Activated CD4-positive, alpha-beta T cell treated with anti-CD3 and anti-CD28 coated beads for 48 hours (primary cell): ENCODE measurements at regions not wholly inside any gene's neighbourhood (a gene's known extent, or its start where the extent isn't known, plus 50 kb on each side); places are given as distances from the start of the nearest gene placed in this dataset.
"Not testable (repeated sequence)": the region's sequence is repeated elsewhere in the genome, so short reads cannot be mapped to it uniquely, and the experiment has no call there.

Experiments
- DNase-seq: peaks from one replicate; pipeline ENCODE4 v3.0.0-alpha.2; 2020

DNA sequence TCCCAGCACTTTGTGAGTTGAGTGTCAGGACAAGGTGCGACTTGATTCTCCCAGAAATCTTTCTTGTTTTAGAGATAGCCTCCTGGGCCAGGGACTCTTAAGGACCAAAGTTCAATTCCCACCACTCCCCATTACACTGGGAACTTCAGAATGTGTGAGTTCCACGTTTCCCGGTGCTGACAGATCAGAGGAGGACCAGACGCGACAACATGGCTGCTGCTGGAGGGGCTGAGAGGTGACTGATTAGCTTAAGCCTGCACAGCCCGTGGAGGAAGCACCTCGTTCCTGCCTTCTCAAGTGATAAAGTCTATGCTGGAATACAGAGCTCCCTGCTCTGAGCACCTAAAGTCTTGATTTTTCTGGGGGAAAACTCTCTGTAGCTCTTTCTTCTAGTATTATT is 175.2 kb upstream of the FERMT1 start:
- no peak for DNase-seq

DNA sequence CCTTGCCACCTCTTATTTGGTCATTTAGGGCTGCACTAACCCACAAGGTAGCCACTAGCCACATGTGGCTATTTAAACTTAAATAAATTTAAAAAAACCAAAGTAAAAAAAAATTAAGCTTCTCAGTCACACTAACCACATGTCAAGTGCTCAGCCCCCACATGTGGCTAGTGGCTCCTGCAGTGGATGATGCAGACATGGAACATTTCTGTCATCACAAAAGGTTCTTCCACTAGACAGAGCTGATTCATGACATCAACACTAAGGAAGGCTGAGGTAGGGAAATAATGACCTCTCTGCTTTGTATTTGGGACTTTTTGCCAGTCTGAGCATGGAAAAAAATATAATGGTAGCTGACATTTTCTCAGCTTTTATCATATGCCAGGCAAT is 173.0 kb upstream of the FERMT1 start:
- no peak for DNase-seq

DNA sequence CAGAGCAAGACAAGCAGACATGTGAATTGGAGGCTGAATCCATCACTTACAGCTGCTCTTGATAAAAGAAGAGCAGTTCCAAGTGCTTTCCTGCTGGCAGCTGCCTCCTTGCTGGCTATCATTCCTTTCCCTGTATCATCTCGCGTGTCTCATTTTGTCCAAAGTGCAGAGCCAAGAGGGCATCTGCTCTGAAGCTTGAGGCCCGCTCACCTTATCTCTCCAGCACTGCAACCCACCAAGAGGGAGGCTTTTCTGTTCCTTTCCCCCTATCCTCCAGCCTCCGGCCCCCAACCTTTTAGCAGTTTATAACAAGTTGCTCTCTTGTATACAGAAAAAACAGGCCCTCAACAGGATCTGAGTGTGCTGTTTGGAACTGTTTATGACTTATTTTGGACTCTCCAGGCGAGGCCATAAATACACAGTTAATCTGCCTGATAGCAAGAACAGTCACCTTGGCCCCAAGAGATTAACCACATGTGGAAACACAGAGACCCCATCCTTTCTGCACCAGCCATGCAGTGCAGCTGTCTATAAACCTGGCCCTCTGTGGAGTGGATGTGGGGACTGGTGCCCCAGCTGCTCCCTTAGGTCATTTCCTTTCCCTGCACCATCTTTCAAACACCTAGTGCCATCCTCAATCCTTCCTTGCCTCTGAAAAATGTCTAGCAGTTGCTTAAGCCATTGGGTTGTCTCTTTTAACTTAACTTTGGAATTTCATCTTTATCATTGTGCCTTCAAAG is 172.5 kb upstream of the FERMT1 start:
- no peak for DNase-seq

DNA sequence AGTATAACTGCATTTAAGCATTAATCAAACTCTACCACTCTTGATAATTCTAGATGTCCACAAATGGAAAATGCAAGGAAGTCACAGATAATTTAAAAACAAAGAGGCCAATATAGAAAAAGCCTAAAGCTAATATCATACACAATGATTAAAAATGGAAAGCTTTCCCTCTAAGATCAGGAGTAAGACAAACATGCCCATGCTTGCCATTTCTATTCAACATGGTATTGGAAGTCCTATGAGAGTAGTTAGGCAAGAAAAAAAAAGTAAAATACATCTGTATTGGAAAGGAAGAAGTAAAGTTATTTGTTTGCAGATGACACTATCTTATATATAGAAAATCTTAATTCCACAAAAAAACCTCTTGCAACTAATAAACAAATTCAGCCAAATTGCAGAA is 164.6 kb upstream of the FERMT1 start:
- no peak for DNase-seq

DNA sequence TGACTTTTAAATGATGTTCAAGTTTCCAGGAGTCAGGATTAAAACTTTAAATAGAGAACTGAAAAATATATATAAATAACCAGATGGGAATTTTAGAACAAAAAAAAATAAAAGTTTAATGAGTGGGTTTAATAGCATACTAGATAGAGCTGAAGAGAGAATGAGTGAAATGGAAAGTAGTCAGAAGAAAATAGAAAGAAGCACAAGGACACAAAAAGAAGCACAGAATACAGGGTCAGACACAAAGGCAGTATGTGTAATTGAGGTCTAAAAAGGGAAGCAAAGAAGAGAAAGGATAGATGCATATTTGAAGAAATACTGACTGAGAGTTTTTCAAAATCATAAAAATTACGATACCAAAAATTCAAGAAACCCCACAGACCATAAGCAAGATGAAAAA is 159.8 kb upstream of the FERMT1 start:
- DNase-seq = no peak

DNA sequence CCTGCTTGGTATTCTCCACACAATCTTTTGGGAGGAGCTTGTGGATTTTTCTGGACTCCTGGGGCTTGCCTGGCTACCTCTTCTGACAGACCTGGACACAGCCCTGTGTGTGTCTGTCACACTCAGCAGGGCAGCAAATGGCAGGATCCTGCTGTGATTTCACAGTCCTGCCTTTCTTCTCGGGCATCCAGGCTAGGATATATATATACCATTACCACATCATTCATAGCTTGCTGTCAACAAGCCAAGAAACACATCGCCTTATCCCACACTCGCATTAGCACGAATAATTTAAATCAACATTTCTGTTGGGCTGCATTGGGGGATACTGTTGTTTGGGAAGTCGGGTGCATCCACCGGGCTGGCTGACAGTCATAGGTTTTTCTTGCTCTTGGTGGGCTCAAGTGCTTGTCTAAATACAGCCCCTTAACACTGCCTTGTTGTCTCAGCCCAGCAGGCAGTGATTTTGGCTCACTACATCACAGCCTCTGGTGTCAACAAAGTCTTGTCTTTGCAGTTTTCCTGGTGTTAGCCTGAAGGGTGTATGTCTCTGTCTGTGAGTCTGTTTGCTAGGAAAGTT is 154.9 kb upstream of the FERMT1 start:
- DNase-seq = no peak

DNA sequence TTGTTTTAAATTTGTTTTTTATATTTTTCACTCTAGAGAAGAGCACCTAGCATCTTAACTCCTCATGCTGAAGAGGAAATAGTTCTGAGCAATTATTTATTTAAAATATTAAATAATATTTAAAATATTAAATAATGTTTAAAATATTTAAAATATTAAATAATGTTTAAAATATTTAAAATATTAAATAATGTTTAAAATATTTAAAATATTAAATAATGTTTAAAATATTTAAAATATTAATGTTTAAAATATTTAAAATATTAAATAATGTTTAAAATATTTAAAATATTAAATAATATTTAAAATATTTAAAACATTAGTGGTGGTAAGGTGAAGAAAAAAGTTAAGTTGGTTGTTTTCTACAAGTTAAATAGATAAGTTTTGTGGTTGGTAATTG is 147.6 kb upstream of the FERMT1 start:
- not testable (repeated sequence) for DNase-seq

DNA sequence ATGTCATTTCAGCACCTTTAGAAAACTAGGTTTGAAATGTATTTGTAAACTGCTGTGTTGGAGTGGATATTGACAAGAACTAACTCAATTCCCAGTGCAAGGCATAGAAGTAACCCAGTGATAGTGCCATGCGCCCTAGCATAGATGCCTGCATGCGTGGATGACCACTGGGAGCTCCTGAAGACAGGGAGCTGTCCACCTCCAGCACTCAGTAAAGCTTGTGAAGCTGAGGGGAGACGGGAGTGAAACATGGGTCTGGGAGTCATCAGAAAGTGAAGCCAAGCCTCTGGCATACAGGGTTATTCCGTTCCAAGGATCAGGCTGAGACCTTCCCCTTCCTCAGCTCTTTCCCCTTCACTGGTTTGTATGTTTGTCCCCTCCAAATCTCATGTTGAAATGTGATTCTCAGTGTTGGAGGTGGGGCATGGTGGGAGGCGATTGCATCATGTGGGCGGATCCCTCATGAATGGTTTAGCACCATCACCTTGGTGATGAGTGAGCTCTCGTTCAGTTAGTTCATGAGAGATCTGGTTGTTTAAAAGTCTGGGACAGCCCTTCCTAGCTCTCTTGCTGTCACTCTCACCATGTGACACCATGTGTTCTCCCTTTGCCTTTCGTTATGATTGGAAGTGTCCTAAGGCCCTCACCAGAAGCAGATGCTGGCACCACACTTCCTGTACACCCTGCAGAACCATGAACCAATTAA is 146.5 kb upstream of the FERMT1 start:
- DNase-seq = no peak

DNA sequence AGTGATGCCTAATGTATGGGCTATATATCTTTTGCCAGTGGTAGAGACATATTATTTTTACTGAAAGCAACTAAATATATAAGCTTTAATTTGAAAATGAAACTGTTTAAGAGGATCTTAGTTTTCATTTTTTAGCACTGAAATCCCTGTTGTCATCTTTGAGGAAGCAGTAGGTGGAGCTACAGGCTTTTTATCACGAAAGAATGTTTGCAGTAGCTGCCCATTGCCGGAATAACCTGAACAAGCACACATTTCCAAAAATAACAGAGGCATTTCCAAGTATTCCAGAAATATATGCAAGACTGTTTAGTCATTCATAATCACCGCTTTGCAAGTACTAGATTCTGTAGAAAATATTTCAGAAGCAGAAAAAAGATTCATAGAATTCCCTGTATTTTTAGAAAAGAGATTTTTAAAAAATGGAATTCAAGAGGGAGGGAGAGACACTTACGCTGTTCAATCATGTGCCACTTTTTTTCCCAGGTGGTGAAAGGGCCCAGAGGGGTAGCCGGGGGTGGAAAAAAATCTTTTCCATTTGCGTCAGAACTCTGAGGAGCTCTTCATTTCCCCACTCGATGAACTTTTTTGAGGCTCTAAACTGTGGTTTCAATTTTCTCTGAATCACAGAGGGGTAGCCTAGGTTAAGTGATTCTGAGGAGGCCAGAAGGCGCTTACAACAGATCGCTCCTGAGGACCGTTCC is 142.5 kb upstream of the FERMT1 start:
- DNase-seq = no peak

DNA sequence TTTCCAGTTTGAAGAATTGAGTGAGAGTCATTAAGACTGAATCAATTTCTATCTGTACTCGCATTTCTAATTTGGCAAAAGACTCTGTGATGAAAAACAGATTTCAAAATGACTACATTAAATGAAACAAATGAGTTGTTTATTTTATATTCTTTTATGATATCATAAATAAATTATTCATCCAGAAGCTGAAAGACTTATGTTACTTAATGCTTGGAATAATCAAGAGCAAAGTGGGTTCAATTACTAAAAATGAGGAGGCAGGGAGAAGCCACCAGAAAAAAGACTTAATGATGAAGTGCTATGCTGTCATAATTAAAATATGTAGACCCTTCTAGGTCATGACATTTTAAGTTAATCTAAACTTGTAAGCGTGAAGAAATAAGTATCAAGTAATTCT is 130.6 kb upstream of the FERMT1 start:
- no peak for DNase-seq

DNA sequence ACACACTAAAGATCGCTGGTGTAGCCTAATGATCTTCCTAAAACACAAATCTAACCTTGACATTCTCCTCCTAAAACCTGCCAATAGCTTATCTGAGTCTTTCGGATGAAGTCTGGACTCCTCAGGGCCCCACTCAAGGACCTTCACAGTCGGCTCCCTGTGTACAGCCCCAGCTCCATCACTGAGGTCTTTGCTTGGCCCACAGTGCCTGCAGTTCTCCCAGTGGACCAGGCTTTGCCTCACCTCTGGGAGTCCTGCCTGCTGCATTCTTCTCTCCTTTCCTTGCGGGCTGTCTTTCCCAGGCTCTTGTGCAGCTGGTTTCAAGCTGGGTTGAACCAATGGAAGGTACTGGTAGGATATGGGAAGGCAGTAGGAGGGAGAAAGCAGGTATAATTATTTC is 122.6 kb upstream of the FERMT1 start:
- no peak for DNase-seq

DNA sequence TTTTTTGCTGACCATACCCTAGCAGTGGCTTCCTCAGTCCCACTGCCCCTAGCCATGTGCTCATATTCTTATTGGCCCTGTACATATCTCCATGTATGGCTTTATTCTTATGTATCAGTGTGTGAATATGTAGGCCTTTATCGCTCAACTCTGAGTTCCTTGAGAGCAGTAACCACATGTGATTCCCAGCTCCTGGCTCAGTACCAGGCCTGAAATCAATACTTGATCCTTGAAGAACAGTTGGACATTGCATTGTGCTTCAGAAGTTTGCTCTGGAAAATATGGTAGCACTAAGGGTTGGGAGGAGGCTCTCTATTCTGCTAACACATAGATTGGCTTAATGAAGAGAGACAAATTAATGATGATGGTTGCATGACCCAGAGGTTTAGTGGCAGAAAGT is 118.8 kb upstream of the FERMT1 start:
- DNase-seq = no peak

DNA sequence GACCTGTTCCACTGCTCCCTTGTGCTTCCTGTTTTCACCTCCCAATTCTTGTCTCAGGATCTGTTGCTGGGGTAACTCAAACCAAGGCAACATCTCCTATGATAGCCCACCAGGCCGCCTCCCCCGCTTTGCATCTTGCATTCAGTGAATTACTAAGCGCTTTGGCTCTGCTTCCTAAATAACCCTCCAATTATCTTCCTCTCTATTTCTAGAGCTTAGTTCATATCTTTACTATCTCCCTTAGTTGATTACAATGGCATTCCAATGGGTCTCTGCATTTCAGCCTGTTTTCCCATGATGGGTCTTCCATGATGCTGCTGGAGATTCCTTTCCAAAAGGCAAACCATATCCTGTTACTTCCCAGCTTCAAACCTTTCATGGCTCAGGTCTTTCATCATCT is 117.2 kb upstream of the FERMT1 start:
- DNase-seq = no peak

DNA sequence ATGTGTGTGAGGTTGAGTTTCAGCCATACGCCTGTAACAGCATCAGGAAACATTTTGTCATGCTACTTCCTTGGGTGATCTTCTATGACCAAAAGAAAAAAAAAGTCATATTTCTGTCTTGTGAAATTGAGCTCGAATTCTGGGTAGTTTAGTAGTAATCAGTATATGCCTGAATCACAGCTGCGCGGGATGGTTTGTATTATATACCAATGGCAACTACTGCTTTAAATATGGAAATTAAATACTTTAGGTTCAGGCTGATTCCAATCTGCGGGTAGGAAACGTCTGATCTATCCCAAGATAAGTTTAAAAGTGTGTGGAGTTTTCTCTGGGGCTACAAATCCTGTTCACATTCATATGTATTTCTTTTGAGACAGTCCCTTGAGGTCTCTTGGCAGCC is 115.6 kb upstream of the FERMT1 start:
- no peak for DNase-seq

DNA sequence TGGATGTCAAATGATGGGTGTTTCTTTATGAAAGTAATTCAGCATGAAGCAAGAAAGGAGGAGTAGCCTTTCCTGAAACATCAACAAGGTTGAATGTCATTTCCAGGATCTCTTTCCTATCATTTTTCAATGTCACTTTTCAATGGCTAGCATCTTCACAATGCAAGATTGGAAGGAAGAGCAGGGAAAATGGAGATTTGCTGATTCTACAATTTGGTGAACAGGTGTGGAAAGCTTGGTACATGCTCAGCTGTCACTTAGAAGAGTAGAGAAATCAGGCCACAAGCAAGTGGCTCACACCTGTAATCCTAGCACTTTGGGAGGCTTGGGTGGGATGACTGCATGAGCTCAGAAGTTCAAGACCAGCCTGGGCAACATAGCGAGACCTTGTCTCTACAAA is 112.7 kb upstream of the FERMT1 start:
- DNase-seq = no peak

DNA sequence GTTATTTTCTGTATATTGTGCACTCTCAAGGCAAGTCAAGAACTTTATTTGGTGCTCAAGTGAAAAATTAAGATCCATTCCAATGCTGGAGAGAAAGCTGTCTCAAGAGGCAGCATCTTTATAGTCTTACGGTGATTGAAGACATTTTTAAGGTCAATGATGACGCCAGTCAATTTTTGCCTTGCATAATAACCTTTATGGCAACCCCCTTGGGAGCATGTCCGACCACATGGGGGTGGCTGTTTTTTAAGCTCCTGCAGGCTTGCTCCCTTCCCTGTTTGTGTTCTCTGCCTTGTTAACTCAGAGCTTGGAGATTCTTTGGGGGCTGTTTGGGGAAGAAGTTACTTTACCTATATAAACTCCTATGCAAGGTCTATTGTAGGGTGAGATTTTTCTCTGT is 109.6 kb upstream of the FERMT1 start:
- no peak for DNase-seq

DNA sequence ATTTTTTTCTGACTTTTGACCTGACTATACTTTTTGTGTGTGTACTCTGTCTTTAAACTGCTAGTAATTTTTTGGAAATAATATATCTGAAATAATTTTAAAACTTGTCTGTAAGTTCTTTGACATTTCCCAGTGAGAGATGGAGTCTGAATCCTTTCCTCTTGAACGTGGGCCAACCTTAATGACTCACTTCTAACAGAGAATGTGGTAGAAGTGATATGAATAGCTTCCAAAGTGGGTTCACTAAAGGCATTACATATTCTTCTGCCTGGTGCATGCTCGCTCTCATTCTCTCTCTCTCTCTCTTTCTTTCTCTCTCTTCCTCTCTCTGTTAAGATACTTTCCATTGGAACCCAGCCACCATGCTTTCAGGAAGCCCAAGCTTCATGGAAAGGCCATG is 108.7 kb upstream of the FERMT1 start:
- no peak for DNase-seq

DNA sequence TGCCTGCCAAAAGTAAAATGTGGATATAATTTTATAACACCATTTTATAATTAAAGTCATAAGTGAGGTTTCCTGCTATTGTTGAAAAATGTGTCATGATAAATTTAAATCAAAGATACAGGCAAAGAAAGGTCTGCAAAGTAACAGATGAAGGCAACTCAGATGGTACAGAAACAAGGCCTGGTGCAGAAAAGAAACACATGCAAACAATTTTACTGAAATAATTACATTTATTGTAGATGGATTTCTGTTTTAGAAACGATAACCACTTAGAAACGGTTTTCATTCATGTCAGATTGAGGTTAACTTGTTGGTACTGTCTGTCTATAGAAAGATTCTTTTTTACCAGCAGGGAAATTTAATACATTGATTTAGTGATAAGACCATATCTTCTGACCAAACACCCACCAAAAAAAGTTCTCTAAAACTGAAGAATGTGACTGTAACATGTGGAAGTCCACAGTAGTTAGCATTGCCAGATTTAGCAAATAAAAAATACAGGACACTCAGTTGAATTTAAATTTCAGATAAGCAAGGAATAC is 105.5 kb upstream of the FERMT1 start:
- no peak for DNase-seq

DNA sequence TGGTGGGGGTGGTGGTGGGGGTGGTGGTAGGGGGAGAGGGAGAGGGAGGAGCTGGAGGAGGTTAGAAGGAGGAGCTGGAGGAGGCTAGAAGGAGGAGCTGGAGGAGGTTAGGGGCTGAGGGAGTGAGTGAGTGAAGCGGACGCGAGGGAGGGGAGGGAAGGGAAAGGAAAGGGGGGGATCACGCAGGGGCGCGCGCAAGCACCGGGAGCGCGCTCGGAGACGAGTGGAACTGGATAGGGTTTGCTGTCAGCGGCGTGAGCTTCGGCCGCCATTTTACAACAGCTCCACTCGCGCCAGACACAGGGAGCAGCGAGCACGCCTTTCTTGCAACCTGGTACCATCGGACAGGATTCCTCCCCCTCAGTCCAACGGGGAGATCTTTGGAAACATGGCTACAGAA is 90.5 kb upstream of the FERMT1 start:
- DNase-seq = no peak

DNA sequence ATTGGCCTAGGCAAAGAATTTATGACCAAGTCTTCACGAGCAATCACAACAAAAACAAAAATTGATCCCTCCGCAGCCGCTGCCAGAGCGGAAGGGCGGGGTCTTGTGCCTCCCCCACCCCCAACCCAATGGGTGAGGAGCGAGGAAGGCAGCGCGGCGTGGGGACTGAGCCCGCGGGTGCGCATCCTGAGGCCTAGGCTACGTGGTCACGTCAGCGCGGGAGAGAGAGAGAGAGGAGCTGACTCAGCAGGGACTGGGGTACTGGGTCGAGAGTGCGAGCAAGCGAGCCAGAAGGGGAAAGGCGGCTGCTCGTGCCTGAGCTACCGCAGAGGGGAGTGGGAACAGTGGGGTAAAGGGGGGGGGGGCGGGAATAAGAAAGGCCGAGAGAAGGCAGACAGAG is 90.1 kb upstream of the FERMT1 start:
- DNase-seq = no peak

DNA sequence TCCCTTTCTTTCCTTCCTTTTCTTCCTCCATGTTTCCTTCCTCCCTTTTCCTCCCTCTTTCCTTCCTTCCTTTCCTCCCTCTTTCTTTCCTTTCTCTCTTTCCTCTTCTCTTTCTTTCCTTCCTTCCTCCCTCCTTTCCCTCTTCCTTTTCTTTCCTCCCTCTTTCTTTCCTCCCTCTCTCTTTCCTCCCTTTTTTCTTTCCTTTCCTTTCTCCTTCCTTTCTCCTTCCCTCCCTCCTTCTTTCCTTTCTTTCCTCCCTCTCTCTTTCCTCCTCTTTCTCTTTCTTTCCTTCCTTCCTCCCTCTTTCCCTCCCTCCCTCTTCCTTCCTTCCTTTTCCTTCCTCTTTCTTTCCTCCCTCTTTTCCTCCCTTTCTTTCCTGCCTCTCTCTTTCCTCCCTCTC is 86.3 kb upstream of the FERMT1 start:
- no peak for DNase-seq

DNA sequence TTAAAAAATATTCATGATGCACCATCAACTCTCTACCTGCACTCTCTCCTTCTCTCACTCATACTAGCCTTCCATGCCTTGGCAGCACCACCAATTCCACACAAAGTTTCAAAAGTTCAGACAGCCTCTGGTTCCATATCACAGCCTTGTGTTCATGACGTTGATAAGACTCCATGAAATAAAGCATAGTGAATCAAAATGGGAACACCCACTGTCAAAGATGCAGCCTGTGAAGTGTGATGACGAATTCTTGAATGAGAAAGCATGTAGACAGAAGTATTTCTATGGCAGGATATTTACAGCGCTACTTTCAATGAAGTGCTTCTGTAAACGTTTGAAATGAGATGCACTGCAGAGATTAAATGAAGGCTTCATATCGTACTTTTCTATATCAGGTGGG is 77.3 kb upstream of the FERMT1 start:
- DNase-seq = no peak

DNA sequence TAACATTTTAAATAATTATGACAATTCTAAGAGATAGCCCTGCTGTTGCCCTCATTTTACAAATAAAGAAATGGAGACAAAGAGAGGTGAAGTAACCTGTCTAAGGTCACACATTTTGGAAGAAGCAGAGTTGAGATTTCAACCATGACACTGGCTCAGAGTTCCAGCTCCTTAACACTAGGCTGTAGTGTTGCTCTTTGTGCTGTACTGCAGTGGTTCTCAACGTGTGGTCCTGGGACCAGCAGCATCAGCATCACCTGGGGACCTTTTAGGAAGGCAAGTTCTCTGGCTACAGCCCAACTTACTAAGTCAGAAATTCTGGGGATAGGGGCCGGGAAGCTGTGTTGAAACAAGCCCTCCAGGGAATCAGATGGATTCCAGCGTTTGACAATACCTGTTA is 62.4 kb upstream of the FERMT1 start:
- DNase-seq = no peak

DNA sequence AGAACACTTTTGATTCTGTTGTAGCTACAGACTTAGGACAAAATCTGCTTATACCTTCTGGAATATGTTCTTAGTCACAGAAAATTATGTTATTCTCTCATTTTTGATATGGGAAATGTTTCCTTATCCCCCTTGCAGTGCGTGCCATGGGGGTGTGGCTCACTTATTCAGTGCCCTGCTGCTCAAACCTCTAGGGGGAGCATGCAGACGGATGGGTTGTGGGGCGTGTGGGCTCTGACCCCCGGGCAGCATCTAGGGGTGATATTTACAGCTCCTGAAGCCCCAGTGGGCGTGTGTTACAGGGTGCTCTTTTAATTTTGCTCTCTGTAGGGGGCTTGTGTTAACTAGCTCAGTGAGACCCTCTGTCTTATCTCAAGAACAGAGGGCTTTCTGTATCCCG is 61.3 kb upstream of the FERMT1 start:
- no peak for DNase-seq
